ENCODE measurements at regions not wholly inside any gene's neighbourhood (a gene's known extent, or its start where the extent isn't known, plus 50 kb on each side); places are given as distances from the start of the nearest gene placed in this dataset.

GRCh38 chr1:96039910-96040309 lies 681.7 kb upstream of the PTBP2 start:
- H3K27me3 ChIP-seq = no peaks in the 10 kb centered on the region
- DNase-seq (no peak), ATAC-seq (ENCODE audit: low FRiP score in 2 of 2) (no peak)
- no peak for TF ChIP-seq POLR2AphosphoS5 (IDR thresholded peaks at IDR 0.05)
- no peak for TF ChIP-seq EP300 (IDR thresholded peaks at IDR 0.05)
- TF ChIP-seq CTCF (IDR thresholded peaks at IDR 0.05) = no peak
- TF ChIP-seq POLR2A (IDR thresholded peaks at IDR 0.05) = no peak
- H3K4me1 ChIP-seq = no peaks in the 10 kb centered on the region
- H3K9me3 ChIP-seq = no peaks in the 10 kb centered on the region
- no peaks in the 10 kb centered on the region for H3K36me3 ChIP-seq
- no peak overlapping the region for H3K4me3 ChIP-seq
- no peak overlapping the region for H3K27ac ChIP-seq

- 86 to 89% methylated on average over 4 of the region's 4 CpGs for whole genome bisulfite sequencing, 2 donors
- no peaks in the 10 kb centered on the region for H3K9me3 ChIP-seq
- H3K36me3 ChIP-seq = no peaks in the 10 kb centered on the region
- no peak overlapping the region for H3K4me3 ChIP-seq
- DNase-seq (no peak), ATAC-seq (ENCODE audit: low FRiP score in 2 of 2) (no peak)
- no peak for TF ChIP-seq EP300 (IDR thresholded peaks at IDR 0.05)
- no peak for TF ChIP-seq POLR2A (IDR thresholded peaks at IDR 0.05)
- TF ChIP-seq POLR2AphosphoS5 (IDR thresholded peaks at IDR 0.05) = no peak
- TF ChIP-seq CTCF (IDR thresholded peaks at IDR 0.05) = no peak
- H3K27me3 ChIP-seq = no peaks in the 10 kb centered on the region
- no peak overlapping the region for H3K27ac ChIP-seq
- H3K4me1 ChIP-seq = no peaks in the 10 kb centered on the region
Observed at GRCh38 chr1:96041470-96041869, 680.1 kb upstream of the PTBP2 start.

- H3K9me3 ChIP-seq = no peaks in the 10 kb centered on the region
- no peak overlapping the region for H3K27ac ChIP-seq
- 76 to 80% methylated on average over 2 of the region's 2 CpGs for WGBS, 2 donors
- no peaks in the 10 kb centered on the region for H3K4me1 ChIP-seq
- H3K4me3 ChIP-seq = no peak overlapping the region
- H3K36me3 ChIP-seq = no peaks in the 10 kb centered on the region
- ATAC-seq (ENCODE audit: low FRiP score in 2 of 2) (no peak), DNase-seq (no peak)
- no peaks in the 10 kb centered on the region for H3K27me3 ChIP-seq
- TF ChIP-seq POLR2AphosphoS5 (IDR thresholded peaks at IDR 0.05) (no peak), CTCF (IDR thresholded peaks at IDR 0.05) (no peak), POLR2A (IDR thresholded peaks at IDR 0.05) (no peak), EP300 (IDR thresholded peaks at IDR 0.05) (no peak)
Observed at GRCh38 chr1:96048572-96049212, 672.9 kb upstream of the PTBP2 start.

GRCh38 chr1:96049759-96050409 lies 671.7 kb upstream of the PTBP2 start:
- H3K36me3 ChIP-seq = no peaks in the 10 kb centered on the region
- DNase-seq = no peak
- WGBS, 2 donors = 56 to 69% methylated on average over 3 of the region's 3 CpGs
- ATAC-seq (ENCODE audit: low FRiP score in 2 of 2) = no peak
- no peak overlapping the region for H3K27ac ChIP-seq
- H3K9me3 ChIP-seq = no peaks in the 10 kb centered on the region
- H3K27me3 ChIP-seq = no peaks in the 10 kb centered on the region
- H3K4me3 ChIP-seq = no peak overlapping the region
- TF ChIP-seq EP300 (IDR thresholded peaks at IDR 0.05) = no peak
- TF ChIP-seq CTCF (IDR thresholded peaks at IDR 0.05) = no peak
- no peak for TF ChIP-seq POLR2A (IDR thresholded peaks at IDR 0.05)
- TF ChIP-seq POLR2AphosphoS5 (IDR thresholded peaks at IDR 0.05) = no peak
- no peaks in the 10 kb centered on the region for H3K4me1 ChIP-seq

- H3K36me3 ChIP-seq = no peaks in the 10 kb centered on the region
- H3K27me3 ChIP-seq = no peaks in the 10 kb centered on the region
- no peak for TF ChIP-seq EP300 (IDR thresholded peaks at IDR 0.05)
- no peak for TF ChIP-seq POLR2AphosphoS5 (IDR thresholded peaks at IDR 0.05)
- TF ChIP-seq POLR2A (IDR thresholded peaks at IDR 0.05) = no peak
- no peak for TF ChIP-seq CTCF (IDR thresholded peaks at IDR 0.05)
- H3K4me1 ChIP-seq = no peaks in the 10 kb centered on the region
- 53 to 61% methylated on average over 1 of the region's 1 CpG for WGBS, 2 donors
- no peak overlapping the region for H3K4me3 ChIP-seq
- no peak for DNase-seq
- no peak overlapping the region for H3K27ac ChIP-seq
- ATAC-seq (ENCODE audit: low FRiP score in 2 of 2) = no peak
- H3K9me3 ChIP-seq = no peaks in the 10 kb centered on the region
Observed at GRCh38 chr1:96059276-96059675, 662.3 kb upstream of the PTBP2 start.

All from upper lobe of left lung (tissue), 6 donors.